AG20443 (cell line): ENCODE measurements at regions not wholly inside any gene's neighbourhood (a gene's known extent, or its start where the extent isn't known, plus 50 kb on each side); places are given as distances from the start of the nearest gene placed in this dataset.

Experiments used
- DNase-seq: peaks from one replicate; pipeline ENCODE4 v3.0.0; 2012; ENCODE audit warnings: low spot score, mixed read lengths

DNA sequence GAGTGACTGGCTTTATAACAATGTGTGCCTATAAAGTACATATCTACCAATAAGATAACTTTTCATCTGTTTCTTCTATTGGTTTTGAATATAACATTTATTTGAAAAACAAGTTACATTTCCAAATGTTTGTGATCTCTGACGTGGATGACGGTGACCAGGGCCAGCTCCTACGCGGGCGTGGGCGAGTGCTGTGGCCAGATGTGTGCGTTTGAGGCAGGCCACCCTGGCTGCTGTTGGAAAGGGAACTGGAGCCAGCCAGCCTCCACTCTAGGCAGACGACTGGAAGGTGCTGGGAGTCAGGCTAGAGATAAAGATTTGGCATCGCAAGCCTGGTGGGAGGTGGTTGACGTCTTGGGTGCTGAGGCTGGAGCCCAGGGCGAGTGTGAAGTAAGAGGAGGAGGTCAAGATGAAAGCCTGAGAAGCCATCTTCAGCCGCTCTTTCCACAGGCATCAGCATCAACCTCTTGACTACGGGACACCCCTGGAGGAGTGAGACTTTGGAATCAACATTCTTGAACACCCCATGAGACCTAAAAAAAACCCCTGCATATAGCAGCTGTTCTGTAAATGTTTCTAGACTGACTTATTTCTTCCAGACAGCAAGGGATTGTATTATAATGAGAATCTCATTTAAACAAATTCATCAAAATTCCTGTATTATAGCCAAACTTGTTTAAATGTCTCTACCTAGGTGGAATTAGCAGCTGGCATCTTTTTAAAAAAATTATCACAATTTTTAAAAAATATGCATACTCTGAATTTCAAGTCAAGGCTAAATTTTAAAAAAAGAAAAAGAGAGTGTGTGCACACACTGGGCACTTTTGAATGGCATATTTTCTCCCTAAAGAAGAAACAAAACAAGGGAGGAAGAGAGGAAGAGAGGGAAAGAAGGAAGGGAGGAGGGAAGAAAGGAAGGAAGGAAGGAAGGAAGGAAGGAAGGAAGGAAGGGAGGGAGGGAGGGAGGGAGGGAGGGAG is 112.5 kb upstream of the SLC44A3 start:
- no peak for DNase-seq

DNA sequence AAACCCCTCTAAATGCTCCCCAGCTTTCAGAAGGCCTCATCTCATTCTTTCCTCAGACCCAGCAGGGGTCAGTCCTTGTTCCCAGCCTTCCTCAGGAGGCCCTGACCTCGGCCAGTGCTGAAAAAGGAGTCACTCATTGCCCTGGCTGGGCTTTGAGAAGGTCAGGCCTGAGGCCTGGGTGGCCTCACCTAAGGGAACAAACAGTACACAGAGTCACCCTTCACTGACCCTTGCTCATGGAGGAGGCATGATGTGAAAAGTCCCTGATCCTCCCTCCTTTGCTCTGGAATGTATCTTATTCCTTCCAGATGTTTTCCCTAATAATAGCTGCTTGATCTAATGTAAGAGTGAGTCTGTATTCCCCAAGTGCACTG is 117.7 kb upstream of the SLC44A3 start:
- peak; percentile 68 for DNase-seq

DNA sequence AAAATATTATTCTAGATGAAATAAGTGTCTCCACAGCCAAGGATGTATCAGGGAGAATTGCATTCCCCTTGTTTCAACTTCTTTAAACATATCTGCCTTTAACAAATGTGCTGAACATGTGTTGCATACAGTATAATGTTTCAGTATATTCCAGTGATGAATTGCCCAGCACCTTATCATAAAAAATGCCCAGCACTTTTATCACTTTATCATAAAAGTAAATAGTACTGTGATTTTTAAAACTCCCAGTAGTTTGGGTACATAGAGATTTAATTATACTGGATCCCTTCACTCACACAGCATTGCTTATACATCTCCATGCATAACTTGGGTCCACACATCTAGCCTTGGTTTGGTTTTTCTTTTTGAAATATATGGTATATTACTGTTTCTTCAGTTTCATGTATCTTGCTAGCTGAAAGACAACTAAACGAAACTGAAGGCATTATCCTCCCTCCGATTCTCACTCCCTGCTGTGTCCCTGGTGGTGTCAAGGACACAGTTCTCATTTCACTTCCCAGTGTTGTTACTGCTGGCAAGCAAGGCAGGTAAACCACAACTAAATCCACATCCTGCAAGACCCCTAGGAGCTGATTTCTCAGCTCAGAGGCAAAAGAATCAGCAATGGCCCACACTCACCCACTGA is 118.2 kb upstream of the SLC44A3 start:
- no peak for DNase-seq

DNA sequence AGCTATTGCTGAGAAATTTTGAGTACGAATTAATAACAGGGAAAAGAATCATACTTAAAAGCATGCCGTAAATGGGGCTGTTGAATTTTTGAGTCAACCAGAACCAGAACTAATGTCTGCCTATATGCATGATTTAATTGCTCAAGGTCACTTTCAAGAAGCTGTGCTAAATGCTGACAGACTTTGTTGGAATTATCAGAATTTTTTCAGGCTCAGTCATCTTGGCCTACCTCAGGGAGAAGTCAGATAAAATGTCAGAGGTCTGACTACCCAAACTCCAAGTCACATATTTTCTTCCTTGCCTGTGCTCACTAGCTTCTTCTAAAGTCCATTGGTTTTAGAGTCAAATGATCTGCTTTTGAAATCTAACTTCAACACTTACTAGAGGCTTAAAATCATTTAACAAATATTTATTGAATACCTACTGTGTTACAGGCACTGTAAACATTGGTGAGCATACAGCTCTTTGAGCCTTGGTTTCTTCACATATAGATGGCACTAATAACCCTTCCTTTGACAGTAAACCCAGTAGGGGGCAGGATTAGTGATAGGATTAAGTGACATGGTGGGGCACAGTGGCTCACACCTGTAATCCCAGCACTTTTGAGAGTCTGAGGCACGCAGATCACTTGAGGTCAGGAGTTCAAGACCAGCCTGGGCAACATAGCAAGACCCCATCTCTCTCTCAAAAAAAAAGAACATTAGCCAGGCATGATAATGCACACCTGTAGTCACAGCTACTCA is 121.2 kb upstream of the SLC44A3 start:
- DNase-seq: peak; percentile 65

DNA sequence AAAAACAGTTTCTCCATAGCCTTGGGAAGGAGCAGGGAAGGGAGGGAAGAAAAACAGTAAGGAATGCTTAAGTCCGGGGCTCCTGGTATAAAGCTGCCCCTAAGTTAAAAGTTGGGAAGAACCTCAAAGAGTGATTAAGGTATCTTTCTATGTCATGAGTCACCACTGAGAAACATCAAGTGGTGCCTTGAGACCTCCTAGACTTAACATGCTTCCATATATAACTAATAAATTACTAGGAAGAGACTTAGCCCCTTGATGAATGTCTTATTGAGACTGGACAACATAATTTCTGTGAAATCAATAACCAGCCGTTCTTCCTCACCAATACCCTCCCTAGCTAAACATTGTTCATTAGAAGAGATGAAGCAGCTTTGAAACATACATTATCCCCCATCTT is 121.8 kb upstream of the SLC44A3 start:
- DNase-seq: no peak

DNA sequence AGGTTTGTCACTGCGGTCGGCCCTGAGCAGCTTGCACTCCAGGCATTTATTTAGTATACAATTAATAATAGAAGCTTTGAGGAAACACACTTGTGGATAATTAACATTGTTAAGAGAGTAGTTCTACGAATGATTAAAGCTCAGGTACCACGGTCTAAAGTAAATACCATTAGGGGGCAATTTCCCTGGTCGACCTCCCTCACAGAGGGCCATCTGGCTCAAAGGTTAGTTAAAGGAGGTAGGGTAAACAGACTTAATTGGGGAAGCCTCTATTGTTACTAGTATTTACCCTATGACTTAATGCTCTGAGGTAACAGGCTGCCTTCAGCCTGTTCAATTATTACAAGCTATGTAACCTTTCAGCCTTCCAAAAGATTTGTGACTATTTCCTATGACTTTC is 122.3 kb upstream of the SLC44A3 start:
- no peak for DNase-seq

DNA sequence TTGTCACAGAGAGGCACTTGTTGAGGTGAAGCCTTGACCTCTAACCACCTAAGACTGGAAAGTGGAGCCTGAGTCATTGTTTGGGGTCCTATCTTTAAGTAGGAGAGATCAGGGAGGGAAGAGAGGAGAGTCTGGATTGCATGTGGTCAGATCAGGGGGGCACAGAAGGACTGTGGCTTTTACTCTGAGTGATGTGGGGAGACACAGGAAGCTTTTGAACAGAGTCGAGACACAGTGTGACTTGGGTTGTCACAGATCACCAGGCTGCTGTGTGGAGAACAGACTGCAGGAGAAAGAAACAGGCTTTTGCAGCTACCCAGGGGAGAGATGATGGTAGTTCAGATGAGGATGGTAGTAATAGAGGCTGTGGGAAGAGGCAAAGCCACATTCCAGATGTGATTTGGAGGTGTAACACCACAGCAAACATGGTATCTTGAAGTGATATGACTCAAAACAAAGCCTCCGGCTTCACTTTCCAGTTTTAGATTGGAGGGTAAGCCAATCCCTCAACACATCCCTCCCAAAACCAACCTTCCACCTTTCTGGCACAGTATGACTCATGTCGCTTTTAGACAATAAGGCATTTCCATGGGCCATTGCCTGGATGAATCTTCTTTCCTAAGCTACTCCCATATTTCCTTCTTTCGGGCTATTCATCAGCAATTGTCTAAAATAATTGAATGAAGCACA is 125.8 kb upstream of the SLC44A3 start:
- DNase-seq: no peak

DNA sequence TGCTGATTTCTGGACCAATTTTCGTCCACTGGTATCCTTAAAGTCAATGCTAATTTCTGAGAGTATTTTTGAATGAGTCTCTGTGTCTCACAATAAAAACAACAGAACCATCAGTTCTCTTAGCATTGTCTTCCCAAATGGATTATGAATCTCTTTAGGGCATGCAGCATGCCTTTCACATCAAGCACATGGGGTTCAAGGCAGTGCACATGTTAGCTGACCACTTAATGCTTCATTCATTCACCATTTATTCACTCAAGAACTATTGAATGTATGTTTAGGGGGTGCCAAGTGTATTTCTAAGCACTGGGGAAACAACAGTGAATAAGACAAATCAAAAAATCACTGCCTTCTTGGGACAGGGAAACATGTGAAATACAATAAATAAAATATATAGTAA is 126.7 kb upstream of the SLC44A3 start:
- DNase-seq: no peak

DNA sequence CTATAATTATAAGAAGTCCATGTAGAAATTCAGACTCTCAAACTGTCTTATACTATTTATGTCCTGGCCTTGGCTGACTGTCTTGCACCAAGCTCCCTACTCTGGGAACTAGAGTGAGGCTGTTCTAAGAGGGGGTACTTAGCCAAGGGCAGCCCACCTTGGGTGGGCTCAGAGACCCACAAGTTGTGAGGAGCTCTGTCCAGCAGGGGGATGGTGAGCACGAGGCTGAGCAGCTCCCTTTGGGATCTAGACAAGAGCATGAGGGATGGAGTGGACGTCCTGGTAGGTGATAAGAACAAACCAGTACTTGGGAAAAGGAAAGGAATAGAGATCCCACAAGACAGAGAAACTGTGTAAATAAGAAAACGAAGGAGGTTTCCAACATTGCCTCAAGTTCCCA is 127.1 kb upstream of the SLC44A3 start:
- DNase-seq: no peak

DNA sequence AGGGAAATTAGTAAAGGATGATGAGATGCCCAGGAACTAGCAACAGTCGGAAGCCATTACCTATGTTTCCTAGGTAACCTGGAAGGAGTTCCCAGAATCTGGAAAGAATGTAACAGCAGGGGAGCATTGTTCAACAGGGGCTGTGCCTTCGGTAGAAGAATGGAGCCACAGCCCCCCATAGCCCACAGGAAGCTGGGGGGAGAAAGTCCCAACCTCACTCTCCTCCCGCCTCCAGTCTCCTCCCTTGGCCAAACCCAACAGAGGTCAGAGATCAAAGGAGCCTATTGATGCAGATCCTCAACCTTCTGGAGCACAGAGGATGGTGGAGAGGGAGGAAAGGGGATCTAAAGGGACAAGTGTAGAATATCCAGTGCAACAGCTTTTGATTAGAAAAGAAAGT is 131.5 kb upstream of the SLC44A3 start:
- DNase-seq: no peak

DNA sequence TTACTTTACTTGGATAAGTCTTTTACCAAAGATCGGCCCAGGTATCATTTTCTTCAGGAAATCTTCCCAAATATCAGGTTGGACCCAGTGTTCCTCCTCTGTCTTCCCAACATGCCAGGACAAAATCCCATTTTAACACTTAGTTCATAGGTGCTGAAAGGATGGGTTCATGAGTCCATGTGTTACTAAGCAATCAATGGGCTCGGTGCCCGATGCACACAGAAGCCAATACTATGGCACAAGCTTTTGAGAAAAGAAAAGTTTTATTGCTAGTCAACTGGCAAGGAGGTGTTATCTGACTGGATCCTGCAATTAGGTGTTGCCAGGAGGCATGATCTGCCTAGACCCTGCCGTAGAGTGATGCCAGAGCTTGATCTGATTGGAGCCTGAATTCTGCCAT is 133.3 kb upstream of the SLC44A3 start:
- no peak for DNase-seq

DNA sequence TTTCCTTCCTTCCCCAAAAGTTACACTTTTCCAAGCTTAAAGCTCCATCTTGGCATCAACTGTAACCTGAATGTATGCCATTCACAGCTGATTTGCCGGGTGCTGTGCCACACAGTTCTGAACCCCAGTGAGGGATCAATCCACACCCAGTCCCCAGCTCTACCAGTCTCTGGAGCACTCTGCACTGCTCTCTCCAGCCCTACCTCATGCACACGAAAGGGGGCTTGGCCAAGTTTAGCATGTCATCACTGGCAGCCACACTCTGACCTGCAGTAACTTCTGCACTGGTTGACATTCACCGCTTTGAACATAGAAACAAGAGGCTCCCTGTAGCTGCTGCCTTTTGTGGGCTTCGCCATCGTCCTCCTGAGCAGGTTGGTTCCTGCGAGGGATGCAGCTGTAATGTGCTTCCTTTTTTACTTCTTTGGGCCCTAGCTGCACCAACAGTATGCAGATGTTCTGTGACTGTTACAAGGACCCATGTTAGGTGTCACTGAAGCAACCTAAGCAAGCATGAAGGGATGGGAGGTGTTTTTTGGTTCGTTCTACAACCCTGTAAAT is 135.4 kb upstream of the SLC44A3 start:
- no peak for DNase-seq

DNA sequence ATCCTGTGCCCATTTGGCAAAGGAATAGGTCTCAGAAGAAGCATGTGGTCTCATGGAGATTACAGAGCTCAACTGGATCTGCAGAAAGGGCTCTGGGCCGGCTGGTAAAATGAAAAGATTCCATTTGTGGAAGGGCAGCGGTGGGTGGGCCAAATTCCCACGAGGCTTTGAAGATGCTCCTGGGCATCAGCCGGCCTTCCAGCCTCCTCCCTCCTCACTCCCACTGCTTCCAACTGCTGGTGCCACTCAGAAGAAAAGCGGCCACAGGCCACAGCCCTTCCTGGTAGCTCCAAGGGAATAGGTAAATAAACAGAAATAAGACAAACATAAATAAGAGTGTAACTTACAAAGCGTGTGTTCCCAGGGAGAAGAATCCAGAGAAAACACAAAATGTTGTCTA is 136.3 kb upstream of the SLC44A3 start:
- DNase-seq: no peak

DNA sequence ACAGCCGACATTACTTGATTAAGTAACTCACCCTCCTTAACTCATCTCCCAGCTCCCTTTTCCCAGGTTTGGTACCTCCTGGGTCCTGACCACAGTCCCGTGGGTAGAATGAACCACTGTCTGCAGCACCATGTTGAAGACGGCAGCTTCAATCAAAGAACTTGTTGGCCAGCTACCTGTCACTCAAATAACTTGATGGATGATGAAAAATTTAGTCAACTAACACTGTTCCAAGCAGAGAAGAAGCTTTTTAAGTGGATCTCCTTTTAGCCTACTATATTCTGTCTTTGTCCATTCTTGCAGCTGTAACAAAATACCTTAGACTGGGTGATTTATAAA is 138.4 kb upstream of the F3 start:
- no peak for DNase-seq

DNA sequence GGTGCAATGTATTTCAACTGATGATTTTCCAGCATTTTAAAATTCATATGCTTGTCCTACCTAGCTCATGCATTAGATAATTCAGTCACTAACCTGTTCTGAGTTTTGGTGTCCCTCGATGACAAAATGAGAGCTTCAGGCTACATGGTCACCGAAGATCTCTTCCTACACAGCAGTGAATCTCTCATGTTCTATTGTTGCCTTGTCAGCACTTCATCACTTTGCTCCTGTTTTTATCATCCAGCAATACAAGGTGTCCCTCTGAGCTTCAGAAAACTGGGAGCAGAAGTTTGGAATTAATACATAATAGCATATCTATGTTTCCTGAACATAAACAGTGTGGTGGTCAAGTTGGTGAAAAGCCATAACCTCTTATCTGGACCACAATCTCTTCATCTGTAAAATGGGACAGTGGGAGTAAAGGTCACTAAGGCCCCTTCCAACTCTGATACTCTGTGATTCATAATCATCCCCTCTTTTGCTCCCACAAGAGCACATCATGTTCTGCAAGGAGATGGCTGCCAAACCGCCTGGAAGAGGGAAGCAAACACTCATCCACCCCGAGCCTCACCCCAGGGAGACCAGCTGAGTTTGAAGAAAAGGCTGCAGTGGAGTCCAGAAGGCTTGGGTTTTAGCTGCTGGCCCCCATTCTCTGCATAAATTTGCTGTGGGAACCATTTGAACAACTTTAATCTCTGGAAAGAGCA is 137.9 kb upstream of the F3 start:
- no peak for DNase-seq

DNA sequence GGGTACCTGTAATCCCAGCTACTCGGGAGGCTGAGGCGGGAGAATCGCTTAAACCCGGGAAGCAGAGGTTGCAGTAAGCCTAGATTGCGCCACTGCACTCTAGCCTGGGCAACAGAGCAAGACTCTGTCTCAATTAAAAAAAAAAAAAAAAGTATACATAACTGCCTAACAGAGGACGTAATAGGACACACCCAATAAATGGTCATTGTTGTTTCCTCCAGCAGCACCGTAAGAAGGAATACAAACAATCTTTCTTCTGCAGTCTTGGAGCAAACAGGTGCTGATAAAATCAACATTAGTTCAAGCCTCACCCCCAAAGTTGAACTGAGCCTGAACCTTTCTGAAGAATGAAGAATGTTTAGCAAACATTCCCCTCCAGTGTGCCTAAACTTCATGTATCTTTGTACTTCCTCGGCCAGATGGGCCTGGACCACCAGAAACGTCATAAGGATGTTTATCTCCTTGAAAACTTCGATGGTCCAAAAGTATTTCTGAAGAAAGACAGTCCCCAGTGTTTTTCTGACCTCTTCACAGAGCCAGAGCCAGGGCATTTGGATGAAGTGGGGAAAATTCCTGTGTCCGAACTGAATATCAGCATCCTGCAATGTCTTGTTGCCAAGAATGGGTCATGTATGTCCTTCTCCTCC is 136.8 kb upstream of the F3 start:
- DNase-seq: no peak

DNA sequence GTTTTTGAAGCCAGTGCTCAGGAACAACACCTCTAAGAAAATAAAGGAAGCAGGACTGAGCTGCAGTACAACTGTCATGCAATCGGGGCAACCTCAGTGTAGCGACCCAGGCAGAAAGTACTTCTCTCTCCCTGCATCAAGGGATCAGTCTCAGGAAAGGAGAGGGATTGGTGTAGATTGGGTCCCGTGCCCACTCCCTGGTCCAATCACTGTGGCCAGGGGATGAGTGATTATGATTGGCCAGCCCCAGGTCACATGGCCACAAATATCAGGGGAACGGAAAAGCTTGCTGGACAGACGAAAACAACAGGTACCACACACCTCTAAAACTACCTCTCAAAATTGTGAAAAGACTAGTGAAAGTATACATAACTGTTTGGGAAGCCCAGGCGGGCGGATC is 136.2 kb upstream of the F3 start:
- DNase-seq: no peak

DNA sequence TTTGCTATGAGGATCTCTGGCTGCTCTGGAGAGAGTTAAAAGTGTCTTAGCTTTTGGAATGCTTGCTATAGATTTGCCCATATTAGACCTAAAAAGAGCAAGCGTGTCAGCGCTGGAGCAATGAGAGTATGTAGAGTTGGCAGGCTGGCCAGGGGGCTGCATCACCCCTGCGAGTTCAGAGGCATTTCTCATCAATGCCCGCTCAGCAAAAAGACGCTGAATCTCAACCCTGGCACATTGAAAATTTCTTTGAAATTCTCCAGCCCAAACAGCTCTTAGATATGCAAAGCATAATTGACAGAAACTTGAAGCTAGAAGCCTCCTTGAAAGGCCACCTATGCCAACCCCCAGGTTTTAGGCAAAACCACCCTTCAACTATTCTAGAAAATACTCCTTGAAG is 135.5 kb upstream of the F3 start:
- DNase-seq: no peak

DNA sequence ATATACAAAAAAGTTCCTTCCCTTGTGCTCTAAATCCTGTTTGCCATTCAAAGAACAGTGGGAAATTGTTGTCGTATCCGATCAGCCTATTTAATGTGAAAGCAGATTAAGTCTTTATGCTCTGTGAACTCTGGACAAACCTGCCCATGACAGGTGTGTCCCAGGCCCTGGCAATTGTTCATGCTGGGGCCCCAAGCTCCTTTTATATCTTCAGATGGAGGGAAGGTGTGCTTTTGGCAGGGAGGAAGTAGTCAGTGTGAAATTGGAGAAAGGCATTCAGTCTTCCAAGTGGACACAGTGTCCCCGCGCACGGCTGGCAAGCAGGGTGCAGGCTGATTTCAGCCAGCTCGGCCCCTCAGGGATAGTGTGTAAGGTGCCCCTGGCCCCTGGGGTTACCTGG is 135.1 kb upstream of the F3 start:
- DNase-seq: no peak

DNA sequence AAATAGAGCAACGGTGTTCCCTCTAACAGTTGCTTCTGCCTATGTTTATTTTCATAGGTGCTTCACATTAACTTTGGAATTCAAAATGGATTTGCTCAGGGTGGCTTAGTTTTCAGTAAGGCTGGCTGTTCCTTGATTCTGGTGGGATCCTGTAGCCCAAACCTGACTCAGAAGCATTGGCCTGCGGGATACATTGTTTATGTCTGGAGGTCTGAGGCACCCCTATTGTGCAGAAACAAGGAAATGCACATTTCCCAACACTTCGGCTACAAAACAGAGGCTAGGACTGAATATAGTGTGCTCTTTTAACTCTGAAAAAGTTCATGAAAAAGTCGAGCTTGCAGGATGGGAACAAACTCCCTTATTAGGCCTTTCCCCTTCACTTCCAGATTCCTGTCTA is 133.8 kb upstream of the F3 start:
- DNase-seq: no peak

DNA sequence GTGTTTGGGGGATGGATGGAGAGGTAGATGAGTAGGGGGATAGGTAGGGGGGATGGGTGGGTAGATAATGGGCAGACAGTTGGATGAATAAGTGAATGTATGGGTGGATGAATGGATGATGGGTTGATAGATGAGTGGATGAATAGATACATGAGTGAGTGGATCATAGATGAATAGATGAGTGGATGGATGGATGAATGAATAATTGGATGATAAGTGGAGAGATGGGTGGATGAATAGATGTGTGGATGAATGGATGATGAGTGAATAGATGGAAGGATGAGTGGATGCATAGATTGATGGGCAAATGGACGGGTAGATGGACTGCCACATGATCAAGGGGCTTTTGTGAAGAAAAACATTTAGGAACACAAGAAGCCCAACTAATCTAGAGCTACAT is 133.3 kb upstream of the F3 start:
- no peak for DNase-seq
